GM19043 (cell line): ENCODE measurements at regions not wholly inside any gene's neighbourhood (a gene's known extent, or its start where the extent isn't known, plus 50 kb on each side); places are given as distances from the start of the nearest gene placed in this dataset.
"Not testable (repeated sequence)": the region's sequence is repeated elsewhere in the genome, so short reads cannot be mapped to it uniquely, and the experiment has no call there.

ENCODE experiments used
- ATAC-seq: cut with Tn5 transposase; IDR thresholded peaks from one replicate; pipeline ENCODE4 v1.9.1; 2021; ENCODE audit warnings: low read depth; ENCODE audit not compliant: unreplicated experiment

DNA sequence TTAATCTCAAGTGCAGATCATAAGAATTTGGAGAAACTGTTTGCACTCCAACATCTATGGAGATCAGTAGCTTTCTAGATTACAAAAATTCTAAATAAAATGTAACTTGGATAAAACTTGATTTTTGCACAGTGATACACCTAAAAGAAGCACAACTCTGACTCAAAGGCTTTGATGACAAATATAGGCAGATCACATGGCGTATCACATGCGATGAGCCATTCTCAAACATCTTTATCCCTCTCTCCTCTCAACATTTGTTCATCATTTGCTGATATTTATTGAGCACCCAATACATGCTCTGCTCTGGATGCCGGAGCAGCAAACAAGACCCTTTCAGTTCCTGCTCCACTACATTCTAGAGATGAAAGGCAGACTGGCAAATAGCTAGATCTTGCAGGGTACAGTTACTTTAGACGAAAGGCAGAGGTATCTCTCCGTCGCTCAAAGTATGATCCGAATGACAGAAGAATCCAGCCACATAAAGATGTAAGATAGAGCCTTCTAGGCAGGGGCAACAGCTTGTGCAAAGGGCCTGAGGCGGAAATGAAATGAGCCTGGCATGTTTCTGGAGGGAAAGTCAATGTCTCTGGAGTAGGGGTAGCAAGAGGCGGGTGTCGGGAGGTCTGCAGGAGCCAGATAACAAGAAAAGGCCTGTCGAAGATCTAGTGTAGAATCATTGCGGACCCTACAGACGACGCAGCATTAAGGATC is 145.8 kb upstream of the ERRFI1 start:
- no peak for ATAC-seq

DNA sequence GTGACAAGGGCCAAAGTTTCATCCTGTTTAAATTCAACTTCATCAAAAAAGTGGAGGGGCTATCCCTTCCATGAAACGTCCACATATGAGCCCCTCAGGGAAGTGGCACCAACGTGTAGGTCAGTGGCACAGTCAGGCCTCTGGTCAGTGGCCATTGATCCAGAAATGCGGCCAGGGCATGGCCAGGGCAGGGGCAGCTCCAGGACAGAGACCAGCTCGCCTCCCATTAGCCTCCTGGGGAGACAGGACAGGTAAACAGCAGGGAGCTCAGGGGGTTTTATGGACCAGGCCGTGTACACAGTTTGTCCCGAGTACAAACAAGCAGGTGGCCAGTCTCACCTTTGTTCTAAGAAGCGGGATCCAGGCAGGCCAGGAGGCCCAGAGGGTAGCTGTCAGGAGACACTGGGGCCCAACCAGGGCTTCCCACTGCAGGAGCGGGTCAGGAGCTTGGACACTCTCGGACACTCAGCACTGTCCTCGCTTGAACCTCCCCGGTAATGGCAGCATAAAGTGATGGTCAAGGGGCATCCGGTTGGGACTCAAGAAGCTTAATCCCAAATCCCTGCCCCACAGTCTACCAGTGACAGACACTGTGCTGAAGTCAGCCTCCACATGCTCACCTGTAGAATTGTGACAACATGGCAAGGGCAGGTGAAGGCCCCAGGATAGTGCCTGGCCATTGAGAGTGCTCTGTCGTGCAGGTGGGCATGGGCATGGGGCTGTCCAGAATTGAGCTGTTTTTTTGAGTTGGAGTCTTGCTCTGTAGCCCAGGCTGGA is 144.1 kb upstream of the ERRFI1 start:
- ATAC-seq: no peak

DNA sequence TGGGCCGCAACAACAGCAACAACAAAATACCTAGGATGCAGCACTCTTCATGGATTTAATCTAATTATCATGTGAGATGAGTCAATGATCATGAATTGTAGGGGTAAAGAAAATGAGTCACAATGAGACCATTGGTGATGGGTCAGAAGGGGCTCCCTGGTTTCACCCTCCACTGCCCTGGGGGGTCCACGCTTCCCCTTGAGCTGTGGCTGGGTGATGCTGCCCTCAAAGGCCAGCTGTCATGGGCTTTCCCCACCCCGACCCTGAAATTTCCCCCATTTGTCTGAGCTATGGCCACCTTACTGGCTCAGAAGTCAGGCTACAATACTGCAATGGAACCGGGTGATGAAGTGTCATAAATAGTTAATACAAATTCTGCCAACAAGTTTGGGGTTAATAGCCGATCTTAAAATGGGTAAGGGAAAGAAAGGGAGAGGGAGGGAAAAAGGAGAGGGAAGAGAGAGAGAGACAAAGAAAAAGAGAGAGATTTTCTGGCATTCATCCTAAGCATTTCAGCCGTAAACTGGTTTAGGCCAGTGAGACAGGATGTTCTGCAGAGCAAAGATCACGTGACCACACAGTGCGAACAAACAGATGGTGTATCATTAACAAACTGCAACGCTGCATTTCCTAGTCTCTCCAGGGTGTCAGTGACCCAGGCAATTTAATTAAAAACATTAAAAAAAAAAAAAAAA is 143.4 kb upstream of the ERRFI1 start:
- peak; percentile 77 for ATAC-seq

DNA sequence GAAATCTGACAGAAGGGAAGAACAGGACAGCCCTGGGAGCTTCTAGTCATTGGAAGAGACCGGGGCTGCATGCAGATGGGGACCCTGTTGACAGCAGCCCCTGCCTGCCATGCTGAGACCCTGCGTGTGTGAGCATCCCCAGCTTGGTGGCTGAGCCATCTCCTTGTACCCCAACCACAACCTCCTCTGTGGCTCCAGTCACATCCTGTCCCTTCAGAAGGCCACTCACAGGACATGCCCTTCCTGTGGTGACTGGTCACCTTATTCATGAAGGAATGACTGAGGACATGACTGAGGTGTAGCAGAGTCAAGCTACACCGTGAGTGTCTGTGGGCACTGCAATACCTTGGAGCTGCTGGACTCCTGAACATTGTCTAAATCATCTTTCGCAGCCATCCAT is 141.8 kb upstream of the ERRFI1 start:
- no peak for ATAC-seq

DNA sequence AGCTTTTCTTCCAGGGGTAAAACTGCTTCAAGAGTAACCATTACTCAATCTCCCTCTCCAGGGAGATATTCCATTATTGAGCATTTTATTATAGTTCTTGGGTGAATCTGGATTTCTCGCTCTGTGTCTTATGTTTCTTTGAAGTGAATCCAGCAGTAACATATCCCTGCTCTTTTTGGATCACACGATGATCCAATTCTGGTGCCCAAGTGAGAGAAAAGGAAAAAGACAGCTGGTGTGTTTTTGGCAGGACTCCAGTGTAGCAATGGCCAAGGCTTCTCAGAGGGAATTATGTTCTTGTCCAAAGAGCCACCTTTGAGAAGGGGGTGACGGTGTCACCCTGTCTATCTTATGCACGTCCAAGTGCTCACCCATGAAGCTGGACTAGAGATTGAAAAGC is 140.3 kb upstream of the ERRFI1 start:
- ATAC-seq: no peak

DNA sequence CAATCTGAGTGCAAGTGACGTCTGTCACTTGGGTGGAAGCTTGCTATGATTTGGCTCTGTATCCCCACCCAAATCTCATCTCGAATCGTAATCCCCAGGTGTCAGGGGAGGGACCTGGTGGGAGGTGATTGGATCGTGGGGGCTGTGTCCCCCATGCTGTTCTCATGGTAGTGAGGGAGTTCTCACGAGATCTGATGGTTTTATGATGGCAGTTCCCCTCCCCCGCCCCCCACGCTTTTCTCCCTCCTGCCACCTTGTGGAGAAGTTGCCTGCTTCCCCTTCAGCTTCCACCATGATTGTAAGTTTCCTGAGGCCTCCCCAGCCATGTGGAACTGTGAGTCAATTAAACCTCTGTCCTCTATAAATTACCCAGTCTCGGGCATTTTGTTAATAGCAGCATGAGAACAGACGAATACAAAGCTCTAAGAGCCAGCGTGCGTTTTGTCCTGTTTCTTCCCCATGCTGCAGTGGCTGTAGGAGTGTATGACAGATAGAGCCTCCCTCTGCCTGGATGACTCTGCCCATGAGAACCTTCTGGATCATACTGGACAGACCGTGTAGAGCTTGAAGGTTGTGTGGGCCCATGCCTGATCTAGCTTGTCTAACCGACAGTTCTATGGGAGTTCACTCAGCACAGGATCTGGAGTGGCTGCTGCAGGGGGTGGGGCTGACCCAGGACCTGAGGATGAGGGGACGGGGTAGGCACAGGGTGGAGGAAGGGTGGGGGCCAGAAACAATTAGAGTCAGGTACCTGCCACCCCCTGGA is 139.7 kb upstream of the ERRFI1 start:
- no peak for ATAC-seq

DNA sequence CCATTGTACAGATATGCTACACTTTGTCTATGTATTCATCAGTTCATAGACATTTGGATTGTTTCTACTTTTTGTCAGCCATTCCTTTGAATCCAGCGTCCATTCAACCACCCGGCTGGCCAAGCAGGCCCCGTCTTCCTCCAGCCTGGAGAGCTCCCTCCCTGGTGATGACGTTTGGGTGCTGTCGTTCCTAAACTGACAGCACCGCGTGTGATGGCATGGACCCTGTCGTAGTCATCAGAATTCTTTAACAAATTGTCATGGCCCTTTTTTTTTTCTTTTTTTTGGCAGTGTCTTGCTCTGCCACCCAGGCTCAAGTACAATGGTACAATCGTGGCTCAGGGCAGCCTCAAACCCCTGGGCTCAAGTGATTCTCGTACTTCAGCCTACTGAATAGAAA is 138.6 kb upstream of the ERRFI1 start:
- no peak for ATAC-seq

DNA sequence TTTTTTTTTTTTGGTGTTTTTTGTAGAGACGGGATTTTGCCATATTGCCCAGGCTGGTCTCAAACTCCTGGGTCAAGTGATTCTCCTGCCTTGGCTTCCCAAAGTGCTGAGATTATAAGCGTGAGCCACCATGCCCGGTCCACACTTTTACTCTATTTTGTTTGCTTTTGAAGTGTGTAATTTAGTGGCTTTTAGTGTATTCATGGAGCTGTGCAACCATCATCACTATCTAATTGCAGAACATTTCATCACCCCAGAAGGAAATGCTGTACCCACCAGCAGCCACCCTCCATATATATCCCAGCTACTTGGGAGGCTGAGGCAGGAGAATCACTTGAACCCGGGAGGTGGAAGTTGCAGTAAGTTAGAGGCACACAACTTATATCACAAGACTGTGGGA is 136.9 kb upstream of the ERRFI1 start:
- ATAC-seq: no peak

DNA sequence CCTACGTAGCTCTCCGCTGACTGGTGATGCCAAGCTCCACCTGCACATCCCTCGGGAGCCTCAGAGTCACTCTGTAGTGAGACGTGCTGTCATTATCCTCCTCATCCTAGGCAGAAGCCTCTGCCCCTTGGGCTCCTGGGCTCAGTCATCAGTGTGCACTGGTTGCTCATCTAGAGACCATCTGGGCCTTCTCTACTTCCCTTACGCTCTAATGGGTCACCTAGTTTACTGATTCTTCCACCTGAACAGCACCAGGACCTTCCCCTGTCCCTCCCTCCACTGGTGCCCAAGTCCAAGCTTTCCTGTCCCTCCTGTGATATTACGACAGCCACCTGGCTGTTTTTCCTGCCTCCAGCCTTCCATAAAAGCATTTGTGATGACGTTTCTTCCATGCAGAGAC is 136.1 kb upstream of the ERRFI1 start:
- no peak for ATAC-seq

DNA sequence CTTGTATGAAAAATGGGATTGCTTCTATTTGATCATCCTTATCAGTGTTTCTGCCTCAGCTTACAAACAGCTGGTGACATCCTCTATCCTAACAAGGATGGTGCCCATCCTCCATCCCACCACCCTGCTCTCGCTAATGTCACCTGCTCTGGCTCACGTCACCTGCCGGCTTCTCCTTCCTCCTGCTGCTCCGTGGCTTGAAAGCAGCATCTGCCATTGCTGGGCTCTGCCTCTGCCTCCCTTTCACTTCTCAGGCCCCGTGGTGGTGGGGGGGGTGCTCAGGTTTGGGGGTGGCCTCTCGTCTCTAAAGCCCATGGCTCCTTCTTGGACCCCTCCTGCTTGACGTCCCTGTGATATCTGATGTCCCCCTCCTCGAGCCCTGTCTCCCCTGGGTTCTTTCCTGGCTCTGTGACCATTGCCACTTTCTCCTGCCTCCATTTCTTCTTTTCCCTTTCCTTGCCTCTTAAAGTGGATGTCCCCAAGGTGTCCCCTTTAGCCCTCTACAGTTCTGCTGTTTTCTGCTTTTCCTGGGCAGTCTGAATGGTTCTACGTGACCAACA is 135.5 kb upstream of the ERRFI1 start:
- ATAC-seq: no peak

DNA sequence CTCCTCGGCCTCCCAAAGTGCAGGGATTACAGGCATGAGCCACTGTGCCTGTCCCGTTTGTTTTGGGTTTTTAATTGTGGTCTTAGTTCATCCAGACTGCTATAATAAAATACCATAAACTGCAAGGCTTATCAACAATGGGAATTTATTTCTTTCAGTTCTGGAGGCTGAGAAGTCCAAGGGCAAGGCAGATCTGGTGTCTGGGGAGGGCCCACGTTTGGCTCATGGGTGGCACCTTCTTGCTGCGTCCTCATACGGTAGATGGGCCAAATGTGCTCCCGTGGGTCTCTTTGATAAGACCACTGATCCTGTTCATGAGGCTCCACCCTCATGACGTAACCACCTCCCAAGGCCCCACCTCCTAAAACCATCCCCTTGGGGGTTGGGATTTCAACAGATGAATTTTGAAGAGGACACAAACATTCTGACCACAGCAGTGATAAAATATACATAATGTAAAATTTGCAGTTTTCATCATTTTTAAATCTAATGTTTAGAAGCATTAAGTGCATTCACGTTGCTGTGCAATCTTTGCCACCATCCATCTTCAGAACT is 133.4 kb upstream of the ERRFI1 start:
- no peak for ATAC-seq

DNA sequence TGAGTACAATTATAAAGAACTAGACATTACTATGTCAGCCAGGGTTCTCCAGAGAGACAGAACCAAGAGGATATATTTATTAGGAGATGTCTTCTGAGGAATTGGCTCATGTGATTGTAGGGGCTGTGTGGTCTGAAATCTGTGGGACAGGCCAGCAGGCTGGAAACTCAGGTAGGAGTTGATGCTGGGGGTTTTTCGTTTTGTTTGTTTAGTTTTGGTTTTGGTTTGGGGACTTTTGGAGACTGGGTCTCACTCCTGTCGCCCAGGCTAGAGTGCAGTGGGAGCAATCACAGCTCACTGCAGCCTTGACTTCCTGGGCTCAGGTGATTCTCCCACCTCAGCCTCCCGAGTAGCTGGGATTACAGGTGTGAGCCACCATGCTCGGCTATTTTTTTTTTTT is 132.9 kb upstream of the ERRFI1 start:
- ATAC-seq: no peak

DNA sequence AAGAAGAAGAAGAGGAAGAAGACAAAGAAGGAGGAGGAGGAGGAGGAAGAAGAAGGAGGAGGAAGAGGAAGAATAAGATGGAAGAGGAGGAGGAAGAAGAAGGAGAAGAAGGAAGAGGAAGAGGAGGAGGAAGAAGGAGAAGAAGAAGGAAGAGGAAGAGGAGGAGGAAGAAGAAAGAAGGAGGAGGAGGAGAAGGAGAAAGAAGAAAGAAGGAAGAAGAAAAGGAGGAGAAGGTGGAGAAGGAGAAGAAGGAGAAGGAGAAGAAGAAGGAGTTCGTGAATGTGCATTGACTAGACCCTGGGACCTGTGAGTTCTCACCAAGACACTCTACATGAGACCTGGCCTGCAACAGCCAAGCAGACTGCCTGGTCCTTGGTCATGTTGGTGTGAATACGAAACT is 131.7 kb upstream of the ERRFI1 start:
- ATAC-seq: no peak

DNA sequence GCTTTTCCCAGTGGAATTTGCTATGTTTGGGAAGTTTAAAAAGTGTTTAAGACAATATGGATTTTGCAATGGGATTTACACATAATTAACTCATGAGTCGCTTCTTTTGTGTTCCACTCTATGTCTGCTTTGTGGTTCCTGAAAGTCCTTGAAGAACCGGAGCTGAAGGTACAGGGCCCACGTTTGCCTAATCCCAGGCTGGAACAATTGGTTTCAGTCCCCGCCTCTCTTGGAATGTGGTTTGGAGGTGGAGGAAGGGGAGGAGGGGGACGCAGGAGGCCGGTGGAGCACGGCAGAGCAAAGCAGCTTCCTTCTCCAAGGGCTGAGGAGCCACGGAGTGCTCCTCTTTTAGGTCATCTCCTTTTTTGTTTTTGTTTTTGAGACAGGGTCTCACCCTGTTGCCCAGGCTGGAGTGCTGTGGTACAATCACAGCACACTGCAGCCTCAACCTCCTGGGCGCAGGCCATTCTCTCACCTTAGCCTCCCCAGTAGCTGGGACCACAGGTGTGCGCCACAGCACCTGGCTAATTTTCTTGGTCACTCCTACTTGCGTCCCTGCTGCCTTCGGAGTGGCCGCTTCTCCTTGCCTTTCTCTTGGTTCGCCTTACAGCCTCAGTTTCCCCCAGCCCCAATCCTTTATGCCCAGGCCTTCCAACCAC is 129.5 kb upstream of the ERRFI1 start:
- no peak for ATAC-seq

DNA sequence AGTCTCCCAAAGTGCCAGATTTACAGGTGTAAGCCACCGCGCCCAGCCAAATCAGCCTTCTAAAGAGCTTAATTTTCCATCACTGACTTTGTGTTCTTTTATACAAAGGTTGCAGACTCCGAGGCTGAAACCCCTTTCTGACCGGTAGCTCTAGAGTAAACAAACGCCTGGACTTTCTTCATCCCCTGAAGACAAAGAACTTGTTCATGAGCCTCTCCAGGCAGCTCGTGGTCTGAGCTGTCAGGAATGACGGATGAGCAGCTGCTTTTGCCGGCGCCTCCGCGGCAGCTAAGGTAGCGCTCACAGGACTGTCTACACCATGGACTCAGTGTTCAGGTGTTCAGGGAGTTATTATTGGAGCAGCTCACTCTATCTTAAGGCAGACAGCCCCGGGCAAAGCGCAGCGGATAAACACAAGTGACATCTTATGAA is 128.5 kb upstream of the ERRFI1 start:
- no peak for ATAC-seq

DNA sequence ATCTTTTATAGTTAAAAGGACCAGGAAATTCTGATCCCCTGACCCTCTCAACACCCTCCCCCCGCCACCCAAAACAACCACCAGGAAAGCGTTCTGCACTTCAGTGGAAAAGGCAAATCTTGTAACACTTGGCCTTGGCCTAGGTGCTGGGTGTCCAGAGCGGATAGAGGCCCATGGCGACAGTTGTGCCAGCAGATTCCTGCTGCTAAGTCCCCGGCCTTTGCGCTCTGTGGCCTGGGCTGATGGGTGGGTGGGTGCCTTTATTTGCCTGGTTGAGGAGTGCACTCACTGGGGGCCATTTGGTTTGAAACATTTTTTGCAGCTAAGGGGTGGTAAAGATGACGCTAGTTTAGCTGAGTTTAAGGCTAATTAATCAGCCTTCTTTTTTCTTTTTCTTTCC is 127.9 kb upstream of the ERRFI1 start:
- ATAC-seq: no peak

DNA sequence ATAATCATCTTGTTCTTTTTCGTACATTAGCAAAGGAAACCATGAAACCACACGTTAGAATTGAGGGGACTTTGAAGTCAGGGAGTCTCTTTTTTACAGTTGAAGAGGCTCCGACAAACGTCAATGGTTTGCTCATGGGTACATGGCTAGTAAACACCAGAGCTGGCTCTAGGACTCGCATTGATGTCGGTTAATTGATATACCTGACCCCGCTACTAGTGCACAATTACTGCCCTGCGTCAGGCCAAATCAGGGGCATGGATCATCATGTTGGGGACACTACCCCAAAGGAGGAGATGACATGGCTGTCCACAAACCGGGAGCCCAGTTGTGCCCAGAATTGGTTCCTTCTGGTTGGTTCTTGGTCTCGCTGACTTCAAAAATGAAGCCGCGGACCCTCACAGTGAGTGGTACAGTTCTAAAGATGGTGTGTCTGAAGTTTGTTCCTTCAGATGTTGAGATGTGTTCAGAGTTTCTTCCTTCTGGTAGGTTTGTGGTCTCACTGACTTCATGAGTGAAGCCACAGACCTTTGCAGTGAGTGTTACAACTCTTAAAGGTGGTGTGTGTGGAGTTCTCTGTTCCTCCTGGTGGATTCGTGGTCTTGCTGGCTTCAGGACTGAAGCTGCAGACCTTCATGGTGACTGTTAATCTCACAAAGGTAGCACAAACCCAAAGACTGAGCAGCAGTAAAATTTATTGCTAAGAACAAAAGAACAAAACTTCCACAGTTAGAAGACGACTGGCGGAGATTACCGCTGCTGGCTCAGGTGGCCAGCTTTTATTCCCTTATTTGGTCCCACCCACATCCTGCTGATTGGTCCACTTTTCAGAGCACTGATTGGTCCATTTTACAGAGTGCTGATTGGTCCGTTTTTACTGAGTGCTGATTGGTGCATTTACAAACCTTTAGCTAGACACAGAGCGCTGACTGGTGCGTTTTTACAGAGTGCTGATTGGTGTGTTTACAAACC is 126.9 kb upstream of the ERRFI1 start:
- ATAC-seq: no peak

DNA sequence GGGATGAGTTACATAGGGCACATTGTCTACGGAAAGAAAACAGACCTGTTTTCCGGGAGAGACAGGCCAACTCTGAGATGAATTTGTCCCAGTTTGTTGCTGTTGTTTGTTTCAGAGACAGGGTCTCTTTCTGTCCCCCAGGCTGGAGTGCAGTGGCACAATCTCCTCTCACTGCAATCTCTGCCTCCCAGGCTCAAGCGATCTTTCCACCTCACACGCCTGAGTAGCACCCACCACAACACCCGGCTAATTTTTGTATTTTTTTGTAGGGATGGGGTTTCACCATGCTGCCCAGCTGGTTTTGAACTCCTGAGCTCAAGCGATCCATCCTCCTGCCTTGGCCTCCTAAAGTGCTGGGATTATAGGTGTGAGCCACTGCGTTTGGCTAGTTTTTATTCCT is 125.5 kb upstream of the ERRFI1 start:
- ATAC-seq: no peak

DNA sequence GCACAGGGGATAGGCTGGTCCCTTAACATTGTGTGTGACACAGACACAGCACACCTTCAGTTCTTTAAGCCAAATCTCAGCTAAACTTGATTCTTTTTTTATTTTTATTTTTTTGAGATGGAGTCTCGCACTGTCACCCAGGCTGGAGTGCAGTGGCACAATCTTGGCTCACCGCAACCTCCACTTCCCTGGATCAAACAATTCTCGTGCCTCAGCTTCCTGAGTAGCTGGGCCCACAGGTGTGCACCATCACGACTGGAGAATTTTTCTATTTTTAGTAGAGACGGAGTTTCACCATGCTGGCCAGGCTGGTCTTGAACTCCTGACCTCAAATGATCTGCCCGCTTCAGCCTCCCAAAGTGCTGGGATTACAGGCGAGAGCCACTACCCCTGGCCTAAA is 123.6 kb upstream of the ERRFI1 start:
- not testable (repeated sequence) for ATAC-seq
